Stomach smooth muscle (tissue), 2 donors: ENCODE measurements at regions not wholly inside any gene's neighbourhood (a gene's known extent, or its start where the extent isn't known, plus 50 kb on each side); places are given as distances from the start of the nearest gene placed in this dataset.

ENCODE experiments used
- H3K27ac ChIP-seq: one replicate; pipeline ENCODE4 v1.7.0; 2013; ENCODE audit warnings: mild to moderate bottlenecking, low read length, inconsistent platforms
- H3K27me3 ChIP-seq, 2 donors: one replicate each; pipeline ENCODE4 v1.7.0; 2013; ENCODE audit warnings: low read length in 2 of 2; ENCODE audit not compliant: insufficient read depth in 2 of 2, control insufficient read depth in 1 of 2
- H3K36me3 ChIP-seq, 2 donors: one replicate each; pipeline ENCODE4 v1.7.0; 2013; ENCODE audit warnings: low read length in 2 of 2; ENCODE audit not compliant: control insufficient read depth in 2 of 2, insufficient read depth in 2 of 2
- H3K4me1 ChIP-seq: one replicate; pipeline ENCODE4 v1.7.0; 2013; ENCODE audit warnings: low read length; ENCODE audit not compliant: control insufficient read depth, insufficient read depth
- H3K4me3 ChIP-seq, 2 donors: one replicate each; pipeline ENCODE4 v1.7.0; 2013; ENCODE audit warnings: low read length in 2 of 2
- H3K9ac ChIP-seq, 2 donors: one replicate each; pipeline ENCODE4 v1.7.0; 2013; ENCODE audit warnings: low read length in 2 of 2, mild to moderate bottlenecking in 1 of 2
- H3K9me3 ChIP-seq, 2 donors: one replicate each; pipeline ENCODE4 v1.7.0; 2013; ENCODE audit warnings: low read length in 2 of 2; ENCODE audit not compliant: control insufficient read depth in 2 of 2
- donor health status: healthy.
- donor health status: Pancreatic carcinoma.

- no peaks in the 10 kb centered on the region for H3K36me3 ChIP-seq
- no peak overlapping the region for H3K9ac ChIP-seq
- no peak overlapping the region for H3K27ac ChIP-seq
- no peak overlapping the region for H3K4me3 ChIP-seq
- H3K4me1 ChIP-seq, result no peaks in the 10 kb centered on the region
- H3K27me3 ChIP-seq, result no peaks in the 10 kb centered on the region
- H3K9me3 ChIP-seq, result no peaks in the 10 kb centered on the region
Measured at GRCh38 chr2:18363348-18363747, 197.1 kb downstream of the RDH14 start.

GRCh38 chr2:18362696-18363095, 197.8 kb downstream of the RDH14 start:
- Histone ChIP-seq H3K9me3 (no peaks in the 10 kb centered on the region), H3K9ac (no peak overlapping the region), H3K27ac (no peak overlapping the region), H3K4me1 (no peaks in the 10 kb centered on the region), H3K27me3 (no peaks in the 10 kb centered on the region), H3K36me3 (no peaks in the 10 kb centered on the region), H3K4me3 (no peak overlapping the region)

GRCh38 chr2:18357537-18357936, 202.9 kb downstream of the RDH14 start:
- Histone ChIP-seq H3K9me3 (no peaks in the 10 kb centered on the region), H3K4me1 (no peaks in the 10 kb centered on the region), H3K9ac (no peak overlapping the region)

GRCh38 chr2:18356676-18357075, 203.8 kb downstream of the RDH14 start:
- Histone ChIP-seq H3K9ac (no peak overlapping the region), H3K4me3 (no peak overlapping the region), H3K27ac (no peak overlapping the region)

More at GRCh38 chr2:18357537-18357936, 202.9 kb downstream of the RDH14 start:
- H3K27me3 ChIP-seq, result no peaks in the 10 kb centered on the region
- no peak overlapping the region for H3K4me3 ChIP-seq
- H3K27ac ChIP-seq, result no peak overlapping the region
- H3K36me3 ChIP-seq, result no peaks in the 10 kb centered on the region

GRCh38 chr2:18349421-18349820, 211.0 kb downstream of the RDH14 start:
- no peaks in the 10 kb centered on the region for H3K27me3 ChIP-seq
- H3K4me1 ChIP-seq, result no peaks in the 10 kb centered on the region
- H3K27ac ChIP-seq, result no peak overlapping the region
- H3K4me3 ChIP-seq, result no peak overlapping the region
- H3K9me3 ChIP-seq, result no peaks in the 10 kb centered on the region
- H3K9ac ChIP-seq, result no peak overlapping the region
- no peaks in the 10 kb centered on the region for H3K36me3 ChIP-seq

More at GRCh38 chr2:18356676-18357075, 203.8 kb downstream of the RDH14 start:
- H3K9me3 ChIP-seq, result no peaks in the 10 kb centered on the region
- no peaks in the 10 kb centered on the region for H3K27me3 ChIP-seq
- no peaks in the 10 kb centered on the region for H3K4me1 ChIP-seq
- H3K36me3 ChIP-seq, result no peaks in the 10 kb centered on the region

- Histone ChIP-seq H3K27ac (no peak overlapping the region), H3K27me3 (no peaks in the 10 kb centered on the region), H3K4me3 (no peak overlapping the region), H3K9me3 (no peaks in the 10 kb centered on the region), H3K4me1 (no peaks in the 10 kb centered on the region), H3K36me3 (no peaks in the 10 kb centered on the region), H3K9ac (no peak overlapping the region)
Measured at GRCh38 chr2:18346874-18347273, 213.6 kb downstream of the RDH14 start.

GRCh38 chr2:18346344-18346743, 214.1 kb downstream of the RDH14 start:
- Histone ChIP-seq H3K27ac (peak overlapping the region; percentile 26), H3K27me3 (no peaks in the 10 kb centered on the region), H3K9me3 (no peaks in the 10 kb centered on the region), H3K4me3 (no peak overlapping the region), H3K36me3 (no peaks in the 10 kb centered on the region), H3K9ac (no peak overlapping the region), H3K4me1 (no peaks in the 10 kb centered on the region)

GRCh38 chr2:18345848-18346247, 214.6 kb downstream of the RDH14 start:
- no peaks in the 10 kb centered on the region for H3K27me3 ChIP-seq
- H3K27ac ChIP-seq, result peak overlapping the region; percentile 26
- H3K9me3 ChIP-seq, result no peaks in the 10 kb centered on the region
- H3K4me1 ChIP-seq, result no peaks in the 10 kb centered on the region
- H3K36me3 ChIP-seq, result no peaks in the 10 kb centered on the region
- H3K4me3 ChIP-seq, result no peak overlapping the region
- H3K9ac ChIP-seq, result no peak overlapping the region

GRCh38 chr2:18342901-18343300, 217.6 kb downstream of the RDH14 start:
- Histone ChIP-seq H3K9me3 (no peaks in the 10 kb centered on the region), H3K27me3 (no peaks in the 10 kb centered on the region), H3K4me3 (no peak overlapping the region), H3K9ac (no peak overlapping the region), H3K36me3 (no peaks in the 10 kb centered on the region), H3K27ac (no peak overlapping the region), H3K4me1 (no peaks in the 10 kb centered on the region)

- H3K4me1 ChIP-seq, result no peaks in the 10 kb centered on the region
- H3K27ac ChIP-seq, result no peak overlapping the region
- H3K4me3 ChIP-seq, result no peak overlapping the region
- H3K9ac ChIP-seq, result no peak overlapping the region
- no peaks in the 10 kb centered on the region for H3K27me3 ChIP-seq
- H3K36me3 ChIP-seq, result no peaks in the 10 kb centered on the region
- no peaks in the 10 kb centered on the region for H3K9me3 ChIP-seq
Measured at GRCh38 chr2:18339326-18339725, 221.1 kb downstream of the RDH14 start.

- Histone ChIP-seq H3K27me3 (no peaks in the 10 kb centered on the region), H3K36me3 (no peaks in the 10 kb centered on the region), H3K9me3 (no peaks in the 10 kb centered on the region), H3K9ac (no peak overlapping the region), H3K4me3 (no peak overlapping the region), H3K4me1 (no peaks in the 10 kb centered on the region), H3K27ac (no peak overlapping the region)
Measured at GRCh38 chr2:18336975-18337374, 223.5 kb downstream of the RDH14 start.
